ENCODE measurements at regions not wholly inside any gene's neighbourhood (a gene's known extent, or its start where the extent isn't known, plus 50 kb on each side); places are given as distances from the start of the nearest gene placed in this dataset.

GRCh38 chr6:91161246-91161645, 574.4 kb upstream of the MAP3K7 start:
- CTCF ChIA-PET (ENCODE audit: partially characterized antibody), result interaction anchor here (0.6 to 1.1 kb wide), 8 partner anchors 9 to 266 kb away, joined by 3 read pairs; no protein-coding TSS in a partner anchor
- no peaks in the 10 kb centered on the region for H3K36me3 ChIP-seq (ENCODE audit: control insufficient read depth in 2 of 4, insufficient read depth in 4 of 4, low read length in 3 of 4)
- FAIRE-seq, result no peak
- TF ChIP-seq SP1 (IDR thresholded peaks at IDR 0.05; ENCODE audit: low read depth, low read length) (no peak), CHD2 (IDR thresholded peaks at IDR 0.05; ENCODE audit: low read length) (no peak), EP300 (IDR thresholded peaks at IDR 0.05; ENCODE audit: borderline replicate concordance in 1 of 2, low read depth in 2 of 2, low read length in 2 of 2) (no peak), CBX8 (IDR thresholded peaks at IDR 0.05; ENCODE audit: borderline replicate concordance, low read depth, low read length) (no peak), CREB1 (IDR thresholded peaks at IDR 0.05) (no peak), YY1 (IDR thresholded peaks at IDR 0.05; ENCODE audit: low read depth, low read length) (no peak), PHF8 (conservative IDR thresholded peaks at IDR 0.05; ENCODE audit: low read depth, low read length) (no peak), ATF3 (IDR thresholded peaks at IDR 0.05; ENCODE audit: insufficient read depth, low read depth, low read length) (no peak), FOSL1 (IDR thresholded peaks at IDR 0.05; ENCODE audit: insufficient read depth, low read depth, low read length) (no peak), RXRA (IDR thresholded peaks at IDR 0.05; ENCODE audit: insufficient read depth, low read depth, low read length) (no peak)

More at GRCh38 chr6:91161246-91161645, 574.4 kb upstream of the MAP3K7 start:
- Histone ChIP-seq H3K27me3 (replicated peaks in 1 of 4; ENCODE audit: control insufficient read depth in 3 of 4, extremely low read depth in 1 of 4, insufficient read depth in 3 of 4, low read length in 3 of 4) (no peaks in the 10 kb centered on the region), H3K9ac (replicated peaks in 1 of 4; ENCODE audit: extremely low read depth in 1 of 4, low read depth in 3 of 4, low read length in 3 of 4) (no peak overlapping the region), H3K9me3 (ENCODE audit: insufficient read depth in 2 of 2, low read depth in 1 of 2, low read length in 1 of 2) (no peaks in the 10 kb centered on the region), H3K79me1 (ENCODE audit: low read depth, low read length) (no peaks in the 10 kb centered on the region), H2AFZ (ENCODE audit: low read length) (no peak overlapping the region), H3K4ac (replicated peaks; ENCODE audit: insufficient read length, low read depth, low read length) (no peak overlapping the region), H4K91ac (replicated peaks; ENCODE audit: insufficient read length, low read length) (no peak overlapping the region), H2AK5ac (ENCODE audit: low read depth, low read length) (no peak overlapping the region), H4K8ac (ENCODE audit: extremely low read depth, insufficient read depth, low read length) (no peak overlapping the region), H3K4me2 (ENCODE audit: insufficient read depth in 1 of 2, low read depth in 2 of 2, low read length in 2 of 2) (no peak overlapping the region), H2BK5ac (ENCODE audit: low read depth, low read length) (no peak overlapping the region), H3K14ac (ENCODE audit: insufficient read length) (no peak overlapping the region), H2BK12ac (ENCODE audit: low read depth, low read length) (no peak overlapping the region), H3K56ac (replicated peaks; ENCODE audit: insufficient read length, low read depth, low read length) (no peak overlapping the region), H2BK20ac (ENCODE audit: low read length) (no peak overlapping the region), H2BK120ac (replicated peaks; ENCODE audit: low read depth, low read length) (no peak overlapping the region), H3K4me3 (ENCODE audit: extremely low read depth in 1 of 4, insufficient read depth in 2 of 4, low read depth in 3 of 4, low read length in 4 of 4) (no peak overlapping the region), H3K79me2 (ENCODE audit: control insufficient read depth in 1 of 2, insufficient read depth in 2 of 2, low read length in 2 of 2) (no peaks in the 10 kb centered on the region), H4K5ac (ENCODE audit: insufficient read length, low read depth, low read length) (no peak overlapping the region), H3K23me2 (ENCODE audit: low read depth, low read length) (no peaks in the 10 kb centered on the region), H2BK15ac (ENCODE audit: low read length) (no peak overlapping the region), H3K23ac (ENCODE audit: insufficient read length) (no peak overlapping the region), H3K18ac (ENCODE audit: extremely low read depth, low read length) (no peak overlapping the region), H3K4me1 (replicated peaks in 1 of 4; ENCODE audit: control insufficient read depth in 3 of 4, insufficient read depth in 4 of 4, low read length in 3 of 4) (no peaks in the 10 kb centered on the region; a peak in 1 of 7 replicates), H3K27ac (ENCODE audit: low read depth, low read length) (no peak overlapping the region), H4K20me1 (replicated peaks in 1 of 2; ENCODE audit: control insufficient read depth in 1 of 2, insufficient read depth in 2 of 2, low read length in 2 of 2) (no peaks in the 10 kb centered on the region)
- WGBS, 2 experiments (ENCODE audit: extremely low coverage in 1 of 2, insufficient coverage in 1 of 2, insufficient read length in 1 of 2, insufficient replicate concordance in 2 of 2, low coverage in 1 of 2, low lambda C conversion rate in 2 of 2, missing lambda C conversion rate in 1 of 2), result 94% methylated on average over 7 of the region's 7 CpGs; no CpG with 5 or more reads in 1 of the 2 experiments
- POLR2A ChIA-PET (ENCODE audit: partially characterized antibody), result no interaction called here
- no peak for DNase-seq (ENCODE audit: low read depth in 1 of 2, low spot score in 2 of 2)

Data from H1 (cell line).